Activated T-cell treated with anti-CD3 and anti-CD28 coated beads, Interleukin-2, amount 50 U/mL, for 48 hours (primary cell): ENCODE measurements at regions not wholly inside any gene's neighbourhood (a gene's known extent, or its start where the extent isn't known, plus 50 kb on each side); places are given as distances from the start of the nearest gene placed in this dataset.

Source experiments
- DNase-seq, 2 experiments: peaks; one replicate each; pipeline ENCODE4 v3.0.0-alpha.2; 2020

DNA sequence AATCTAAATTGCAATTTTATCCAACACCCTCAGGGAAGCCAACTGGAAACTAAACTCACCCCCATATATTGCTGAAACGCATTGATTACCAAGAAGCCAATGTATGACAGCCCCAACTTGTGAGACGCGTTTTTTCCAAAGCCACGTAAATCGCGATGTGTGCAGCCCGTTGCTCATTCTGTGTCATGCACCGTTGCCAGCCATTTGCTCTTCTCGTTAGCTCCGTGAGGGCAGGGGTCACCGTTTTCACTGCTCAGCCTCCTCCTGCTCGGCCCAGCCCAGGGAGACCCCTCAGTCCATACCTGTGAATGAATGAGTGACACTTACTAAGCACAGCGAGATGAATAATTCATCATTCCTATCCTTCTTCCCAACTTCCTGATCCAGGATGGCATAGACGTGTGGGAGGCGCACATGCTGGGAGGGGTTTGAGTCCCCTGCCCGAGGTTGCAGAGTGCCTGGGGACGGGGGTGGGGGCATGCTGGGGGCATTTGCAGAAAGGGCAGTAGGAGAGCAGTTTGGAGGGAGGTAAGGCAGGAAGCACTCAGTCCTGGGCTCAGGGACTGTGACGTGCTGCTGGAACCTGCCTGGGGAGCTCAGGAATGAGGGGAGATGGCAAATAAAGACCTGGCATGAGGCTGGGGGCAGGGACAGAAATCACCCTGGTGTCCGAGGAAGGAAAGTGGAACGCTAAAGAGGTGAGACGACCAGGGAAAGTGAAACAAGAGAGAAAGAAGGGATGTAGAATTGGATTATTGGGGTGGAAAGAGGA, 104.2 kb upstream of the SDK1 start:
- DNase-seq: no peak

DNA sequence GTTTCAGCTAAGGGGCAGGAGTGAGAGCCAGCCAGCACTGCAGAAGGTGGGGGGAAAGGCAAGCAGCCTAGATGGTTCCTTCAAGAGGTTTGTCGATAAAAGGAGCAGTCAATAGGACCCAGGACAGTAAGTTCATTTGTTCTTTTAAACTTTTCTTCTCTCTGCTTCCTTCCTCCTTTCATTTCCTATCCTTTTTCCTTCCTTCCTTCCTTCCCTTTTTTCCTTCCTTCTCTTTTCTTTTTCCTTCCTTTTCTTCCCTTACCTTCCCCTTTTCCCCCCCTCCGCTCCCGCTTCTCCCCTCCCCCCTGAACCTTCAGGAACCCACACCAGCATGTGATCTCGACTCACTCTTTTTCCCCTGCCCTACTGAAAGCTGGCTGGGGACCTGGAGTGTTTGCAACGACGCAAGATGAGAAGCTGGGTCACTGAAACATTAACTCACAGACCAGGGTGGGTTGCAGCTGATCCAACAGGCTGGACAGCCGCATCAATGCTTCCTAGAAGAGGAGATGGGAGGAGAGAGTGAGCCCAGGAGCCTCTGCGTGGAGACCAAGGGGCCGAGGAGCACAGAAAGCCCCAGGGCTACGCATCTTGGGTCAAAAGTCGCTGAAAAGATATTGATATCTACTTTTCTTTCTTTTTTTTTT, 103.4 kb upstream of the SDK1 start:
- DNase-seq: no peak

DNA sequence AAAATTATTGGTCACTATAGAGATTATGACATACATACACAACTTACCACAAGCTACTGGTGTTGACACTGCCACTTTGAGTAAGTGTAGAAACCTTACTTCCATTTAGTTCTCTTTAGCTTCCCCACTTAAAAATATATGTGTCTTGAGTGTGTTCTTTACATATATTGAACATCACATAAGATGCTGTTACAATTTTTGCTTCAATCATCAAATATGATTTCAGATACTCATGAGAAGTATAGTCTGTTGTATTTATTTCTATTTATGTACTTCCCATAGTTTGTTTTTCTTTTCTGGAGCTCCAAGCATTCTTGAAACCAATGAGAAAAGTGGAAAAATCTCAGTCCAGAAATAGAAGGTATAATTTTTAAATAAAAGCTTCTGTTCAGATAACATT, 102.7 kb upstream of the SDK1 start:
- DNase-seq: no peak

DNA sequence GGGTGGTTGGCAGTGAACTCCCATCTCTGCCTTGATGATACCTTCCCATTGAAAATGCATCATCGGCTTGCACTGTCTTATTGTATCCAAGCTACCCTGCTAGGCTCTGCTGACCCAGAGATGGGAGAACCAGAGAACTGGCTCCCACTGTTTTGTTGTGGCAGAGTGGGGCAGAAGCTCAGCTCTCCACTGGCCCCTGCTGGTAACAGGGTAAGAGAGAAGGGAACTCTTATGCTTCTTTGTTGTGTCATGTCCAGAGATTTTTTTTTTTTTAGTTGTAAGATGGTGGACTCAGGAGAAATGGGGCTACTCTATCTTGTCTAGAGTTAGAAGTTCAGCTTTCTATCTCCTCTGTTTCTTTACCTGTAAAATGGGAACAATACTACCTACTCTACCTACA, 100.5 kb upstream of the SDK1 start:
- DNase-seq: peak; percentile 35 to 52

DNA sequence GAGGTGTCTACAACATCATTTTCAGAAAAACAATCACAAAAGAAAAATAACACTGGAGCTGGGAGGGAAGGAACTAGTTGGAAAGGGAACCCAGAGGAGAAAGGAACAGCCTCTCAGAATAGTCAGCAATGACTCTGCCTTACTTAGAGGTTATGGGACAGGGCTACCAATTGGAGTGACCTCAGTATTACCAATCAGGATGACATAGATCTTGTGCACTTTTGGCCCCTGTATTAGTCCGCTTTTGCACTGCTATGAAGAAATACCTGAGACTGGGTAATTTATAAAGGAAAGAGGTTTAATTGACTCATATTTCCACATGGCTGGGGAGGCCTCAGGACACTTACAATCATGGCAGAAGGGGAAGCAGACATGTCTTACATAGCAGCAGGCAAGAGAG, 99.7 kb upstream of the SDK1 start:
- DNase-seq: no peak

DNA sequence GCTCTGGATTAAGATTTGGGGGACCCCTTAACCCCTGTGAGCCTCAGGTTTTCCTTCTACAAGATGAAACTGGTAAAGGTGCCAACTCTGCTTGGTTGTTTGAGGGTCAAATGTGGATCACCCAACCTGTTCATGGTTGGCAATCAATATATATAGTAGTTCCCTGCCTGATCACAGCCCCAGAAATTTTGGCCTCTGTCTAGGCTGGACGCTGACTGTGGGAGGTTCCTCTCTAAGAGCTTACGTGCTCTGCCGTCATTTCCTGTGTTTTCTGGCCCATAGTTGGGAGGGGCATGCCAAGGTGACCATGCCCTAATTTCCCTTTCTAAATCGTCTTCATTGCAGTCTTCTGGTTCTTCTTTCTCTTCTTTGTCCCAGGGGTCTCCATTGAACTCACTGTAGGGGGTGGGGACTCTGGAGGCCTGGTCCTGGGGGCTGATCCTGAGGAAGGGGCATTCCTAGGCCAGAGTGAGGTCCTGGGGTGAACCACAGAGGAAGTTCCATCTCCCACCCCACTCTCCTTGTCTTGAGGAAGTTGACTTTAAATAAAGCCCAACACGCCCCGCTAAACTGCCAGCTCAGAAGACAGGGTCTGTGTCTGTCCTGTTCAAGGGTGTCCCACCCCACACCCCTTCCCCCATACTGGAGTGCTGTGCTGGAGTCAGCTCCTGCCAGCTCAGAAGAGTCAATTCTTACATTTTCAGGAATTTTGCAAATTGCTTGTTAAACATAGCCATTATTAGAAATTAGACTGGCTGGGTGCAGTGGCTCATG, 98.9 kb upstream of the SDK1 start:
- DNase-seq: no peak

DNA sequence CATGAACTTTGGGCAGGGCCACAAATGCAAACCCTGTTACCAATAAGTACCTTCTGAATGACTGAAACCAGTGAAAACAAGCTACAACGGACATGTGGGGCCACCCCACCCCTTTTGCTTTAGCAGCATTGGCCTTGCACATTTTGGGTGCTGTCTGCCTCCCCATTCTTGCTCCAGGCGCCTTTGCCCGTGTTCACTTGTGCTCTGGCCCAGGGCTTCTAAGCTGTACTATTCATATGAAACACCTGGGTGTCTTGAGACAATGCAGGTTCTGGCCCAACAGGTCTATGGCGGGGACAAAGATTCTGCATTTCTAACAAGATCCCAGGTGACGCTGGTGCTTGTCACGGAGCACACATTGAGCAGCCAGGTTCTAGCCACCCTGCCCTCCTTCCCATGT, 96.5 kb upstream of the SDK1 start:
- DNase-seq: no peak

DNA sequence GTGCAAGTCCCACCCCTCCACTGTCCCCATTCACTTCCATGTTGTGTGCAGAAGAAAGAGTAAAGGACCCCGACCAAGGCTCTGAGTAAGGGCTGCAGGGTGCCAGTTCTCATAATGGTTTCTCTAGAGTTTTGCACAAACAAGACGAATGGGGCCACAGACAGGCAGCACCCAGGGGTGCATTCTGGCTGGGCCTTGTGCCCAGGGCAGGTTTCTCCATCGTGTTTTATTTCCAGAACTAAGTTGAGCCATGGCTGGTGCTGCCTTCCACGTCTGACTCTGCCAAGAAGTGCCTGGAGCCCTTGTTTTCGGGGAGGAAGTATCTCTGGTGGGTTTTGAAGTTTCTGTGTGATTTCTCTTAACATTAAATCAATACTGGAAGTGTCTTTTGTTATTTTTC, 95.0 kb upstream of the SDK1 start:
- no peak for DNase-seq

DNA sequence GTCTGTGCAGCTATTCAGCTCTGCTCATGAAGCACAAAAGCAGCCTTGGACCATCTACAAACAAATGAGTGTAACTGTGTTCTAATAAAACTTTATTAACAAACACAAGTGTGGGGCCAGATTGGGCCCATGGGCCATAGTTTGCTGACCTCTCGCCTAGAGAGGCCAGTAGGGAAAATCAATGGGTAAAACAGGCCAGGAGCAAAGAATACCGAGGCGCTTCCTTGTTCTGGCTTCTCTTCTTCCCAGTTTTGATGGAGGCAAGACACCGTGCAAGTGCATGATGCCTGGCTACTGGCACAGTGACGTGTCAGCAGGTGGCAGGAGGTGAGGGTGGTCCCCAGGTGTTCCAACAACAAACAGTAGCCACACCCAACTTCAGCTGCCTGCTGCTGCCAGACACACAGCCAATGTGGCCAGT, 94.3 kb upstream of the SDK1 start:
- DNase-seq: no peak

DNA sequence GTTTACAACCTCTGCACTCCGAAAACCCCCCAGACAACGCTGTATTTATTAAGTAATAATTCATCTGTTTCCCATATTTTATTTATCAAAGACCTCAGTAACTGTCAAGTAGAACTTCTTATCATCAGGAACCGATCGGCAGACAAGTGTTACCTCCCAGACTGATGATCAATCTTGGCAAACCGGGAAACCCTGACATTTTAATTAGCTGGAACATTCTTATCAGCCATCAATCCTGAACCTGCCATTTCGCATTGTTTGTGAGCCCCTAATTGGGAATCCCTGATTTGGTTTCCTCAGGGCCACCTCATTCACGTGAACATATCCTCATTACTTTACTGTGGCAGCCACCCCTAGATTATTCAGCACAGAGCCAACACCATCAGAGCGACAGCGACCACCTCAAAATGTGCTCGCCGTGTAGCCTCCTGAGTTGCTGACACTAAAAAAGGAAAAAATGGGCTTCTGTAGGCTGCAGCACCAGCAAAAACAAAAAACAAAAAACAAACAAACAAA, 93.6 kb upstream of the SDK1 start:
- DNase-seq: no peak

DNA sequence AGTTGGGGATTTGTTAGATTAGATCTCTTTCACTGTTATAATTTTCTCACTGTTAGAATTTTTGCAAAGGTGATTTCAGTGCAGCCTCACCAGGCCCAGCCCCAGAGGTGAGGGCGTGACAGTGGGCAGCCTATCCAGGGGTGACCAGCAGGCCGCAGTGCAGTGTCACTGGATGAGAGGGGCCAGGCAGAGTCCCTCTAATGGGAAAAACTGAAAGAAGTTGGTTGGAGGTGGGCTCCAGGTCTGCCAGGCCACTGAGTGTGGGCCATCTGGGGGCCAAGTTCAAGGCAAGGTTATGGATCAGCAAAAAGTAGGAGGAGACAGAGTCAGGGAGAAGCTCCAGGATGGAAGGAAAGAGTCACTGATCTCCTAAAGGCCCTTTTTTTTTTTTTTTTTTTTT, 90.5 kb upstream of the SDK1 start:
- DNase-seq: no peak

DNA sequence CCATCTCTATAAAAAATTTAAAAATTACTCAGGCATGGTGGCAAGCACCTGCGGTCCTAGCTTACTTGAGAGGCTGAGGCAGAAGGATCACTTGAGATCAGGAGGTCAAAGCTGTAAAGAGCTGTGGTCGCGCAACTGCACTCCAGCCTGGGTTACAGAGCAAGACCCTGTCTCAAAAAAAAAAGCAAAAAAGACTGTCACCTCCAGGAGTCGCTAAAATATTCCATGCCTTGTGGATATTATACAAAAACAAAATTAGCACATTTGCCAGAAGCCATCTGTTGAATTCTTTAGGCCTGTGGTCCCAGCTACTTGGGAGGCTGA, 87.0 kb upstream of the SDK1 start:
- no peak for DNase-seq

DNA sequence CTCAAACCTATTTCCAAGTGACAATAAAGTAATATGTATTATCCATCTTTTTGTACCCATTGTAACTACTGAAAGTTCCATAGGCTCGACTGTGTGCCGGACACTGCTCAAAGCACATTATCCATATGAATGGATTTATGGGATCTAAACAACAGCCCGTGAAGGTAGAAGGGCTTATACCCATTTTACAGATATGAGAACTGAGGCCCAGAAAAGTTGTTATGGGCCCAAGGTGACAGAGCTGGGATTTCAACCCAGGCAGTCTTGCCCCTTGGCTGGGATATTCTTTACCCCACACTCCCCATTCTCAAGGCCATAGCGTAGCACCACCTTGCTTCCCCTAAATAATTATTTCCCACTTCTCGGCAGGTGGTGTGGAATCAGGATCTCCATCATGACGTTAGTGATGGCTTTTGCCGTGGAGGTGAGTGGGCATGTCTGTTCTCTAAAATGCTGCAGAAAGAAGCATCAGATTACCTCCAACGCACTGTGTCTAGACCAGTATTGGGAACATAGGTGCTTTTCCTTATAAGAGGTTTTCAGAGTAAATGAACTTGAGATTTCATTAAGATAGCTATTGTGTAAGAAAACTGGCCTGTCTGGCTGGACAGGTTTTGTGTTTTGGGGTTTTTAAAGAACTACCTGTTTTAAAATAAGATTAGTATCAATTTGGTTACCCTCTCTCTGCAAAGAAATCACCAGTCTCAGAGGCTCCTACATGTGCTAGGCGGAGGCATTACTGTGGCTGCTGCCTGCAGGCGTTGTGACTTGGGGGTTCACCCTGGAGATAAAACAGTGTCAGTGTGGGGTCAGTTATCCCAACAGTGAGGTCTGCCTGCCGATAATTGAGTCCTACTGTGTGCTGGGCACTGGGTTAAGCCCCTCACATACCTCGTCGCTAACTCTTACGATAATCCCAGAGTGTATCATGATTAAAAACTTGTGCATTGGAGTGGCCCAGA, 85.1 kb upstream of the SDK1 start:
- no peak for DNase-seq

DNA sequence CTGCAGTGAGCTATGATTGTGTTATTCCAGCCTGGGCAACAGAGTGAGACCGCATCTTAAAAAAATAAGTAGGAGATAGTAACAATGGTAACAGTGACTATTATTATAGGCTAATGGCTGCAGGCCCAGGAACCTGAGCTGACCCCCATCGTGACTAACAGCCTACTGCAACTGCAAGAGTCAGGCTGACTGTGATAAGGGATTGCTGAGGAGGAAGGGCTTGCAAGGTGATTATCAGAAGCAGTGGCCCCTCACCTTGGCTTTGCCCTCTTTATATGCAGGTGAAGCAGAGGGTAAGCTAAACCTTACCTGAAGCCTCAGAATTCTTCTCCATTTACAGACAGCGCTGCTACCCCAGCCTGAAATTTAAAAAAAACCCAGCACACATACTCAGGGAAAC, 83.9 kb upstream of the SDK1 start:
- DNase-seq: no peak

DNA sequence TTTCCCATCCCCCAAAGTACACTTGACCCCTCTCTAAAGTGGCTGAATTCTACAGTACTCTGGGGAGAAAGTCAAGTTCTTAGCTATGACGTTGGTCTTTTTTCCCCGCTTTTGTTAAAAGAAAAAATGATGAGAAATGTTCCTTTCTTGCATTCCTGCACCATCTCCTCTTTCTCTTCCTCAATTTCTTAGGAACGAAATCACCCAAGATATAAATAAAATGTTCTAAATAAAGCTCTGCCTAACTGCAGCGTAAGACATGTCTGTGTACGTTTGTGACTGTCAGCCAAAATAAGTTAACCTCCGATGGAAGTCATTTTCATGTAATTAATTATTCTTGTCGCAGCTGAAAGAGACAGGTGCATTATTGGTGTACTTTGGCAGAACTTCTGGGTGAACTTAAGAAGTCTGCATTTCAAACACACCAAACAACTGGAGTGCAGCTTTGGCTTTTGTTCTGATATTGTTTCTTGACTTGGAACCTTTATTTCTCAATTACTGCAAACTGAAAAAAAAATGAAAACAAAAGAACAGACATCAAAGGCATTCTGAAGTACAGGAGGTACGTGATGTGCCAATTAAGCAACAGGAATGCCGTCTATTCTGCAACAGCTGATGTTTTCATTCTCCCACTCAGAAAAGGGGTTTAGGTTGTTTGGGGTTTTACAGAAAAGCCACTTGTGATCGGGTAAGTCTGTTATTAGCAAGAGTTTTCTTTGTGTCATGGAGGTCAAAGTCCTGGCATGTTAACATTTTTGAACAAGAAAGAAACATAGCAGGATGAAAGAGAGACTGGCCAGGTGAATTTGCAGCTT, 82.4 kb upstream of the SDK1 start:
- no peak for DNase-seq

DNA sequence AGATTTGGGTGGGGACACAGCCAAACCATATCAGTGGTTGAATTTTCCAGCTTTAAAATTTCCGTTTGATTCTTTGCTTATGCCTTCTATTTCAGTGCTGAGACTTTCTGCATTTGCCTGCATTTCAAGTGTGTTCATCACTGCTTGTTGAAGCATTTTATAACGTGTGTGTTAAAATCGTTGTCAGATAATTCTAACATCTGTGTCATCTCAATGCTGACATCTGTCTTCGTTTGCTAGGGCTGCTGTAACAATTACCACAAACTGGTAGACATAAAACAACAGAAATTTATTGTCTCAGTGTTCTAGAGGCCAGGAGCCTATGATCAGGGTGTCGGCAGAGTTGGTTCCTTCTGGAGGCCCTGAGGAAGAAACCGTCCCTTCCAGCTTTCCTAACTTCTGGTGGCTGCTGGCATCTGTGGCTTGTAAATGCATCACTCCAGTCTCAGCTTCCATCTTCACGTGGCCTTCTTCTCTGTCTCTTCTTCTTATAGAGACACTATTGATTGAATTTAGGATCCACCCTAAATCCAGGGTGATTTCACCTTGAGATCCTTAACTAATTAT, 71.1 kb upstream of the SDK1 start:
- DNase-seq: no peak

DNA sequence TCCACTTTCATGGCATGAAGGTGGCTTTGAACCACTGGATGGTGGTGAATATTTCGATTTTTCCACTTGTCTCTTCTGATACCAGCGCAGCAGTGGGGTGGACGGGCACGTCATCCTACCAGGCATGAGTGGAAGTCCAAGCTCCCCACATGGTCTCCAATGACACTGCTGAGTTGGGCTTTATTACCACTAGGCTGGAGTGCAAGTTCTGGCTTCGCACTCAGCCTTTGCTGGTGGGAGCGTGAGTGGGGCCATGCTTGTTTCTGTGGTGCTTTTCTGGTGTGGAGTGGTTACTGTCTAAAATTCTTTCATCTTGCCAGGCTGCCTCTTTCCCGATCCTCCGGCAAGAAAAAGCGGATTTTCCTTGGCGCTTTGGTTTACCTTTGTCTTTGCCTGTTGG, 70.1 kb upstream of the SDK1 start:
- DNase-seq: no peak

DNA sequence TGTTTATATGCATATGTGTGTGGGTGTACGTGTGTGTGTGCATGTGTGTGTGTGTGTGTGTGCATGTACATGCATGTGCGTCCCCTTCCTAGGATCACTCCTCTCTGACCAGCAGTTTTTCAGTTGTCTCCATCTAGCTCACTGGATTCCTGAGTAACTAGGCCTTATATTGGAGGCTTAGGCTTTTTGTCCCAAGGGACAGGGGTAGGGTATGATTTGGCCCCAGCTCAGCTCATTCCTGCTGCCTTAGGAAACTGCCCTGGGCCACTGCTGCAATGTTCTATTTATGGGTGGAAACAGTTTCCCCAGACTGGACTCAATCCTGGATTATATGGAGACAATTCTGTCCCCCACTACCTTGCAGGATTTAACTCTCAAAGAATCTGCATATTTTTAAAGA, 68.8 kb upstream of the SDK1 start:
- DNase-seq: no peak

DNA sequence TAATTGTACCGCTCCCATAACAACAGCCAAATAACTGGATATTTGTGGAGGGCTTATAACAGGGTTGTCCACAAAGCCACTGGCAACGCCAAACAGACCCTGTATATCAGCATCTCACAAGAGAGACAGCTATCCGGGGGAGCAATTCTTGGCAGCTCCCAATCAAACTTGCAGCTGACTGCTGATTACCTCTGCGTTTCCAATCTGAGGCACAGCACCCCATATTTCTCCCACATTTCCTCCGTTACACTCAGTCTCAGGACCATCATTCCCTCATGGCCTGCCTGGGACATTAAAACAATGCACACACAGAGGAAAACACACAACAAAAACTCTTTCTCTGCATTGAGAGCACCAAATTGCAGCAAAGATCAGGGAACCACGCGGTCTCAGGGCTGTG, 67.8 kb upstream of the SDK1 start:
- DNase-seq: no peak

DNA sequence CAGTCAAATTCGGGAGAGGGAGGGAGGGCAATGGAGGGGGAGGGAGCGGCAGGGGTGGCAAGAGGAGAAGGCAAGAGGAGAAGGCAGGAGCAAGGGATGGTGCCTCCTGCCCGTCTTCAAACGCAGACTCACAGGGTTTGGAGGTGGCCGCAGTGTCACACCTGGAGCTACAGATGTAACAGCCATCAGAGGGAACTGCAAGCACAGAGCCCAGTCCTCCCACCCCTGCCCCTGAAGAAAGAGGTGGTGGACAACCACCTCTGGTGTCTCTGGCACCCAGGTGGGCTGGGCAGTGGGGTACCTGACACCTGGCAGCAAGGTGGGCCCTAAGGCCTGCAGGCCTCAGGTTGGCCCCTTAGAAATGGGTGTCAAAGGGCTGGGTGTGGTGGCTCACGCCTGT, 67.0 kb upstream of the SDK1 start:
- DNase-seq: no peak

DNA sequence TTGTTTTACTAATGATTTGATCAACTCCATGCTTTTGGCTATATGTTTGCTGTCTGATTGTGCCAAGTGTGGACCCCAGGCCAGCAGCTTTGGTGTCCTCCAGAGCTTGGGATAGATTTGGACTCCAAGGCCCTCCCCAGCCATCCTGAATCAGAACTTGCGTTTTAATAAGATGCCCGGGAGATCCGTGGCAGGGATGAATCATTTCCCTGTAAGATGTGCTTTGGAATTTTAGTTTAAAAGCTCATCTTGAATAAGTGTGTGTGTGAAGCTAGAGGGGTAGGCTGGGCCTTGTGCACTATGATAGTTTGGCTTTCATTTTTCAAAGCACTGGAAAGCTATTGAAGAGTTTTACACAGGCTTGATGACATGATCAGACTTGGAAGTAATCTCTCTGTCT, 66.2 kb upstream of the SDK1 start:
- DNase-seq: no peak

DNA sequence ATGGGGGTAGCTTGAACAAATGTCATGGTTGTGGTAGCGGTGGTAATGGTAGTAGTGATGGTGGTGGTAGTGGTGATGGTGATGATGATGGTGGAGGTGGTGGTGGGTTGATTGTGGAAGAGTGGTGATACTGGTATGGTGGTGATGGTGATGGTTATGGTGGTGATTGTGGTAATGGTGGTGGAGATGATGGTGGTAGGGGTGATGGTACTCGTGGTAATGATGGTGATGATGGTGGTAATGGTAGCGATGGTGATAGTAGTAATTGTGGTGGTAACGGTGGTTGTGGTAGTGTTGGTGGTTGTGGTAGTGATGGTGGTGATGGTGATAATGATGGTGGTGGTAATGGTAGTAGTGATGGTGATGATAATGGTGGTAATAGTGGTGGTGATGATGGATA, 65.7 kb upstream of the SDK1 start:
- no peak for DNase-seq
